GM21529 (cell line): ENCODE measurements at regions not wholly inside any gene's neighbourhood (a gene's known extent, or its start where the extent isn't known, plus 50 kb on each side); places are given as distances from the start of the nearest gene placed in this dataset.

ENCODE experiments used
- ATAC-seq: cut with Tn5 transposase; IDR thresholded peaks from one replicate; pipeline ENCODE4 v1.9.1; 2021; ENCODE audit not compliant: unreplicated experiment

DNA sequence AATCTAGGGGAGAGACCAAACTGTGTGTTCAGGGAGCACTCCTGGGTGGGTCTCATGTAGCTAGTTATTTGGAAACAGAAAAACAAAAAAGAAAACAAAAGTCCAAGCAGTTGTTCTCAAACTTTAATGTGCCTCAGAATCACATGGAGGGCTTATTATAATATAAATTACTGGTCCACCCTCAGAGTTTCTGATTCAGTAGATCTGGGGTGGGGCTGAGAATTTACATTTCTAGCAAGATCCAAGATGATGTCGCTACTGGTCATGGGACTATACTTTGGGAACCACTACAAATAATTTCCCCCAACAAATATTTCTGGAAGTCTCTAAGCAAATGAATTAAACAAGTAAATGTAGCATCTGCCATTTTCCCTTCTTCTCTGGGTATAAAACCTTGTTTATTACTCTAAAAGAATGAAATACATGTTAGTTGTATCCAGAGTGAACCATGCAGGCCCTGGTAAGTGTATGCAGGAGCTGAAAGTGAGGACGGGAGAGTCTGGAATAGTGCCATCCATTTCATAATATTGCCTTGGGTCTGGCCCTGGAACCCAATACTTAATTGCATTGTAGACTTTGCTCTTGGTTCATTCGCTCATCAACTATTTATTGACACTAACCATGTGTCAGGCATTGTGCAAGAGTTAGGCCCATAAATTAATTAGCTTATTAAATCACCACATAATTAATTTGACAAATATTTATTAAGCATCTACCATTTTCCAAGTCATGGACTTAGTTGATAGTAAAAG is 490.8 kb downstream of the EPM2A start:
- no peak for ATAC-seq

DNA sequence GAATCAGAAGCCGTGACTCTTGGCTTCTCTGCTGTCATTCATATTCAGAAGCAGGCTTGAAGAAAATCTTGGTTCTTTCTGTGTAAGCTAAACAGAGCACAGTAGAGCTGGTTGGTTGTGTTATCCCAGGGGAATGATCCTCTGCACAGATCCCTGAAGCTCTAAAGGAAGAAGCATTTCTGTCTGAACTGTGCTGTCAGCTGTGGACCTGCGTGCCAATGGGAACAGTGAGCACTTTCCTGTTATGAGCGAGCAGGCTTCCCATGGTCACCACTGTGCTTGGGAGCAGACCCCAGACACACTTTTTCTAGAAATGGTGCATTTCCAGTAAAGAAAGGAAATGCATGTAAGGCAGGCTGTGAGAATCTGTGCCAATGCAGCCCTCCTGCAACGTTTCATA is 490.2 kb downstream of the EPM2A start:
- ATAC-seq = no peak

DNA sequence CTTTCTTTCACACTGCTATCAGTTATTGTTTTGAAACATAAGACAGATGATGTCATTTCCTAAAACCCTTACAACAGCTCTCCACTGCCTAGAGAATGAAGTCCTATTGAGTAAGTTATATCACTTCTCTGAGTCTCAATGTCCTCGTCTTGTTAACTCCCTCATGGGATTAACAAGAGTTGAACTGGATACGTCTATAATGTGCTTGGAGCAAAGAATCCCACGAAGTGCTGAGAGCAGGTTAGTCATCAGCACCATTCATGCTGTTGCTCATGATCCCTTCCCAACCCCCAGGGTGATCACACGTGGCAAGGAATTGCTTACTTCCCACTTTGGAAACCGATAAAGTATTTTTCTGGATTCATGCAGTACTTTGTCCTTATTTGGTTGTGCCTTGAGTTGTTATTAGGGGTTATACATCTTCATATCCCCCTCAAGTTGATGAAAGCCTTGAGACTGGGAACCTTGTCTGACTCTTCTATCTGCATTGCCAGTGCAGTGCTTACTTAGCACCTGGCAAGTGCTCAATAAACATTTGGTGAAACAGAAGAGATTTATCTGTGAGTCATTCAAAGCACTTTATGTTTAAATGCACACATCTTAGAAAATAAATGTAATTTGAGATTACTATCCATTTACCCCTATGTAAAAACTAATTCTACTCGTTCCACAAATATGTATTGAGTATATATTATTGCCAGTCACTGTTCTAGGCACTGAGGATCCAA is 487.5 kb downstream of the EPM2A start:
- no peak for ATAC-seq

DNA sequence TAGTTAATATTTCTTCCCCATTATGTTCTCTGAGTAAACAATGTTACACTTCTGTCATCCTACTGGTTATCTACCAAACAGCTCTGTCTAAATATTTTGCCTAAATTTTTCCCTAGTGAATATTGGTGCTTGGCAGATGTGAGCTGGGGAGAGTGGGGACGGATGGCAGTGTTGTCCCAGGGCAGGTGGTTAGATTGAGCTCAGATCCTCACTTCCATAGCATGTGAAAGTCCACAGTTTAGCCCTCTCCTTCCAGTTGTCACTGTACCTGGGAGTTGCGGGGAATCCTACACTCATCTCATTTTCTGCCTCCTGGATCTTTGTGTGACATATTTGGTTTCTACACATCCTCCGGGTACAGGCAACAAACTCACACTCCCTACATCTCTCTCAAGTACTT is 484.9 kb downstream of the EPM2A start:
- ATAC-seq = no peak

DNA sequence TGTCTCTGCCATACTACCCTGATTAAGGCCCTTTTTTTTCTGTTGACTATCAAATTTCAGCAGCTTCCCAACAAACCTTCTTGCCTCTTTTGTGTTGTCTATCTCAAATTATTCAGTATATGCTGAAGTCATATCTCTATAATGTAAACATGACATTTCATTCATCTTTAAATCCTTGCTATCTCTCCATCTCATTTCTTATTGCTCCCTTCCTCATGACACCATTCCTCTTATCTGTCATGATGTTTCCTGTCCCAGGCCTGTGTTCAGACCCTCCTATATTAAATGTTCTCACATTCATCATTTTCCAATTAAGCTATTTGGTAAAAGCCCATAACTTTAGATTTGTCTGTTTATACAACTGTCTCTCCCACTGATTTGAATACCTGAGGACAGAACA is 482.6 kb downstream of the EPM2A start:
- ATAC-seq = no peak

DNA sequence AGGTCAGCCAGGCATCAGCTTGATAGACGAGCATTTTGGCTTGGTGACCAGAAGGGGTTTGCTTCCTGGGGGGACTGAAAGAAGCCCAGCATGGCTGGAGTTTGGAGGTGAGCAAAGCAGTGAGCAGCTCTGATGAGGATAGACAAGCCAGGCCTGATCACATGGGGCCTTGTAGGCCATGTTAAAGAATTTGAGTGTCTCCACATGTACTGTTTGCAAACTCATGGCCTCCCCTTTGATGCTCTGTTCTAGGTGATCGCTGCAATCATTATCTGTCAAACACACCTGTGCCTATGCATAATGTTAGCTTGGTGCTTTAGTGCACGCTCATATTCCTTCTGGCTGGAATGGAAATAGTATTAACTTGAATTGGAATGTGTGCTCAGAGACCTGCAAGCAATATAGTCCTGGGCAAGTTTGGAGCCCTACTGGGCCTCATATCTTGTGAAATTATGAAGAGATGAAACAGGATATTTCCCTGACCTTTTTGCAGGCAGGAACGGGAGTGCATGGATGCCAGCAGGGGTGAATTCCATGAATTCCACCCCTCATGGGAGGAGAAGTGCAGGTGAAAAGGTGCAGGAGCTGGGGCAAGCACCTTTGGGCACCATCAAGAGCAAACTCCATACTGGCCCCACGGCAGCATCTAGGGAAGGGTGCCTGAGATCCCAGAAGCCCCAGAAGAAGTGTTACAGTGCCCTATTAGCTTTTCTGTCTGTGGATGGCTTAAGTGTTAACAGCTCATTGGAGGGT is 480.5 kb downstream of the EPM2A start:
- no peak for ATAC-seq

DNA sequence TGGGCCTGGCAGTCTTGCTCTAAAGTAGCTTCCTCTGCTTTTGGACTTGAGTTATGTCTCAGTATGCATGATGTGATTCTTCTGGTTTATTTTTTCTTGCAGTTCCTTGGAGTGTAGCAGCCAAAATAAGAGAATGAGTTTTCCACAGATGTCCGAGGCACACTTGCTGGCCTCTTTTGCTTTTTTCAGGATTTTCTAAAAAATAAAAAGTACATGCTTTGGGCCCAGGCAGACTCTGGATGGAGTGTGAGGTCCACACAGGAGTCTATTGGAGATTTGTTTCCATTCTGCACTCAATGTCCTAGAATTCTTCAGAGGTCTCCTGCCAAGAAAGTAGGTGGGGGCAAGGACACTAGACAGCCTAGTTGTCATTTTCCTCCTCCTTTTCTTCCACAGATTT is 477.6 kb downstream of the EPM2A start:
- ATAC-seq = no peak

DNA sequence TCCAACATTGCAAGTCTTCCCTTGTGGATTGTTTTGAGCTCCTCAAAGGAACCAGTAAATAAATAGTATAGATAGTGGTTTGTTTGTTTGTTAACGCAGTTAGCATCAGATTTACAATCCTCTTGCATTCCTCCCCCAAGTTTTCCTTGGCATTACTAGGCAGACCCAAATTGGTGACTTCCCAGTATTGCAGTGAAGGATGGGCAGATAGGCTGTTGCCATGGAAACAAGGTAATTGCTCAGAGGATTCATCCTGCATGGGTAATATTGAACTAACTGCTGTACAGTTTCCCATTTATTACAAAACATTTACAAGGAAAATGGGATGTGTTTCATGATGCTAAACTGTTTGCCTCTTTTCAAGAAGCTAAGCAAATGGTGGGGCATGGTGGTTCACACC is 477.2 kb downstream of the EPM2A start:
- no peak for ATAC-seq

DNA sequence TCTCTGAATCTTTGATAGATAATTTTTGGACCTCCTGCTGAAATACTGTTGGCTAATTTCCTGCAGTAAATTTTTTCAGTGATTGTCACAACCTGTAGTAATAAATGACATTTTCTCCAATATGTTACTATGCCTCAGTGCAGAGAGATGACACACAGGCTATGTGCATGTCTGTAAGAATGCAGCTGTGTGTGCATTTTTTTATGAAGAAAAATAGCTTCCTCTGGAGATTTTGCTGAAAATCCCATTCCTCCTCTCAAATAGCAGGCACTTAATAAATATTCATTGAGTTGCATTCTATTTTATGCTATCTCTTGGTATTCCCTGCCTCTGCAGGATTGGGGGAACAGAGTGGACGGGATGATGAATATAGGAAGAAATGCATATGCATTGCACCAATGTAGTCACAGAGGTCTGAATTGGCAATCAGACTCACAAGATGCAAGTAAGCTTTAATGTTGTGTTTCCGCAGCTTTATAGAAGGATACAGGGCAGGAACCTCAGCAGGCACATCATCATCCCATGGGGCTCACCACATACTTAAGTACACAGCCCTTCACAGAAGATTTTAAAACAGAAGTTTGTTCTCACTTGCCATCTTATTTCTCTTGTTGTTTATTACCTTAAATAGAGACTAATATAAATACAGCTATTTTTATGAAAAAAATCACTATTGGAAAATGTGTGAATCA is 474.7 kb downstream of the EPM2A start:
- no peak for ATAC-seq

DNA sequence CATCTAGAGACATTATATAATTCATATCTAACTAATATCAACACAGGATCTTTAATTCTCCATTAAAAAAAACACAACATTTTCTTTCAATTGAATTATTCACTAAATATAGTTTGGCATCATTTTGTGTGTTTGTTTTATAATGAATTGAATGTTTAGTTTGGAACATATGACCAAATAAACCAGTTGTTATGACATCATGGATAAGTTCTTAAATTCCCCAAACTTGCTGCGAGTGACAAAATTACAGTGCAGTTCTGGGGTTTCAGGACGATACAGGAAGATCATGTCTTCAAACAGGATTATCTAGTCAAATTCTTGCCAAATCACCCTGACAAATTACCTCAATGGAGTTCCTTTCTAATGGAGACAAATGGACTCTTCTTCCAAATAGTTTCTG is 473.6 kb downstream of the EPM2A start:
- ATAC-seq = no peak

DNA sequence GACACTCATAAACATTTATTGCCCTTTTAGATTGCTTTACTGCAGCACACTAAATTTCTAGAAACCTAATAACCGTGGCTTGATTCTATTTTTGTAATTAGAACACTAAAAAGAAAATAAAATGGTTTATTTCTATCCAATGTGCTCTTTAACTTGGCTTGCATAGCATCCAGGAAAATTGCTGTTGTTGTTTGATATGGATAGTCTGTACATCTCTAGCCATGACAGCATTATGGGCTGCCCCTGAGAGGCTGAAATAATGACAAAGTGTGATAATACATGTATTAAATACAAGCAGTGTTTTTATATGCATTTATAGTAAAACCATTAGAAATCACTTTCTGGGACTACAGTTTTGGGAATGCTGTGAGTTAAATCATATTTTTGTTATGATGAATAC is 472.5 kb downstream of the EPM2A start:
- ATAC-seq = no peak

DNA sequence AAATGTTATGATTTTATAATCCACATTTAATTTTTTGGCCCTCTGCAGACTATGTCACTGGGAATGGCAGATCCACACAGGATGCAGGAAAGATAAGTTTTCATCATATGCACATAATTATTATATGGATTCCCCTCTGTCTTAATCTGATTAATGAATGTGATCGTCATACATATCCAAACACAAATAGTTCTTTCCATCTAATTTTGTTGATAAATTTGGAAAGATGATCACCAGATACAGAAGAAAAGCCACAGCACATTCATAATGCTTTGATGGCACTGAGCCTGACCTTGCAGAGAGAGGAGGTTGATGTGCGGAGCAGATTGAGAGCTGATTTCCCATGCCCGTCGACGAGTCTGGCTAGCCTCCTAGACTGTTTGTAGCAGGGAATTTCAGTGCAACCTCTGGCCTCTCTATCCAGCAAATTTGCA is 471.5 kb downstream of the EPM2A start:
- no peak for ATAC-seq

DNA sequence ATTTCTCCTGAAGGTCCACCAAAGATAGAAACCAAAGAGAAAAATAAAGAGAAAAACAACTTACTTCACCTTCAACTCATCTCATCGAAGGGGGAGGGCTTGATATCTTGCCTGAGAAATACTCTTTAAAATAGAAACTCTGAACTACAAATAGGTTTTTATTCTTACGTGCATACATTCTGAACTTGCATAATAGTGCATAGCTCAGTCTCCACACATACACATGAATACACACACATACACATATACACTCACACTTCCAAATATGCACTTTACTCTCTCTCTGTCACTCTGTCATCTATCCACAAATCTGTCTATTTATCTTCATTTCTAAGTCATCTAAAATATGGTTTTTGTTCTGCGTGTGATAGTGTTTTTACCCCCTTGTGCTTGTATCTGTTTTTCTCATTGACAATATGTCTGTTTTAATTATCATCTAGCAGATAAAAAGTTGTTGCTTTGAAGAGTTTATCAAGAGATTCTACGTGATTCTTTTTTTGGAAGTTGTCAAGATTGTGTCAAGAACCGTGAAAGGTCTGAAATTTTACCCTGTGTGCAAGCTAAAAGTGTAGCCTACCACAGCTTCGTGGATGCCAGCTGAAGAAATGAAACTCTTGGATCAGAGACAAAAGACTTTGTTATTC is 468.8 kb downstream of the EPM2A start:
- no peak for ATAC-seq

DNA sequence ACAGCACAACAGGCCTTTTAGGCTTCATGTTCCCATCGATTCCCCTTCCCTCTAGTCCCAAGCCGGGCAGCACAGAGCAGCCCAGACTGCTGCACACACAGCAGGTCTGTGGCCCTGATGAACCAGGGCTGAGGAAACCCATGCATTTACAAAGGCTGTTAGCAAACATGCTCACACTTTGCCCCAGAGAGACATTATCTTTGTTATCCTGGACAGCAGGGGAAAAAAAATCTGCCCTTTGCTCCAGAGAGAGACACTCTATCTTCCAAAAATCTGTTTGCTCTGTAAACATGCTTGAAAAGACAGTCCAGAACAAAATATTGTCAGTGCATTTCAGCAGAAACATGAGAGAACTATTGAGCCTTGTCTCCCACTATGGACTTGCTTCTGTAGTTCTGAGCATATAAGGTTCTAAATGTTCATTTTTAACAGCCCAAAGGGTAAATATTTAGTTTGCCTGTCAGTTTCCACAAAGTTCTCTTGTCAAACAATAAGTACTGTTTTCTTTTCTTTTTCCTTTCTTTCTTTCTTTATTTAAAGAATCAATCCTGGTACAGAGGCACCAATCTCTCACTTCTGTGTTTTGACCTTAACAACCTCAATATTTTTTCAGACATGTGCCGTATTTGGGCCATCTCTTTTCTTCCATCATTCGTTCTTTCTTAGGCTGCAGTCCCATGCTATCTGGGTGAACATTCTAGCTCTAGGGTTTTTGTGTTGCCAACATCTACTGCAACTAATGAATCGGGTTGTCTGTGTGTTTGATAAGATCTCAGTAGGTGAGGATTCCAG is 468.0 kb downstream of the EPM2A start:
- no peak for ATAC-seq

DNA sequence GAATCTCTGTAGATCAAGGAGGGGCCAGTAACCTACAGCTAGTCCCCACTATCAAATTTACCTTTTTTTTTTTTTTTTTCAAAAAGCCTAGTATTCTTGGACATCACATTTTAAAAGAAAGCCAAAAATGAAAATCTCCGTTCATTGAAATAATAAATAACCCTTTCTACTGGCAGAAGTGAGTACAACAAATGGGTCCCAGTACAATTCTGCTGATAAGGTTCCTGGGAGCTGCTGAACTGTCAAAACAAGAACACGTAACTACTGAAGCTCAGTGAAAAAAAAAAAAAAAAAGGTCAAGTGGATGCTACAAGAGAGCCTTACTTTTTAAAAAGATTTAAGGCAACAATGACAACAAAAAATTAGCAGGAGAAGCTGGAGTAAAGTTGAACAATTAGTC is 464.9 kb downstream of the EPM2A start:
- ATAC-seq = no peak

DNA sequence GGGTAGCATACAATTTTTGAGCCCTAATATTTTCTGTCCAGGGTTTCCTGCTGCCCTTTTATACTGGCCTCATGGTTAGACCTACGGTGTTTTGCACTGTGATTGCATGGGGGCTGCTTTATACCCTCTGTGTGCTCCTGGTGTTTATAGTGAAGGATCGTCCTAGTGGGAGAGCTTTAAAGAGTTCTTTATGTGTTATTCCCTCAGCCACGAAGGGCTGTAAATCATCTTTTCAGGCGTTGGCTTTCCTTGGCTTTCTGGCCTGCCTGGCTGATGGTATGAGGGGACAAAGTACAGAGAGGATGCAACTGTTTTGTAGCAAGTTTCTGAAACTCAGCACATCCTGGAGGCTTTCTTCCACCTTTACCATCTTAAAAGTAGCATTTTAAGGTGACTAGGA is 464.3 kb downstream of the EPM2A start:
- ATAC-seq = no peak

DNA sequence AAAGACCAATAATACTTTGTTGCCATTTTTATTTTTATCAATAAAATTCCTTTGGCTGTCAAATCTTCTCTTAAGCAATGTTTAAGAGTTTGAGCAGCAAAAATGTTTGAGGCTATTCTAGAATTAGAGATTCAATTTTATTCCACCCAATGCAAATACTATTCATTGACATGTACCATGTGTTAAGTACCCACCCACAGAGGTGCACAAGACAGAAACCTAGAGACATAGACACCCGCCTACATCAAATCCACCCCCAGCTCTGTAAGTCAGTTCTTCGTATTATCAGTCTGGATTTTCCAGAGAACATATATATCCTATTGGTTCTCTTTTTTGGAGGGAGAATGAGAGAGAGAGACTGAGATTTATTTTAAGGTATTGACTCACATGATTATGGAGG is 463.7 kb downstream of the EPM2A start:
- ATAC-seq = no peak

DNA sequence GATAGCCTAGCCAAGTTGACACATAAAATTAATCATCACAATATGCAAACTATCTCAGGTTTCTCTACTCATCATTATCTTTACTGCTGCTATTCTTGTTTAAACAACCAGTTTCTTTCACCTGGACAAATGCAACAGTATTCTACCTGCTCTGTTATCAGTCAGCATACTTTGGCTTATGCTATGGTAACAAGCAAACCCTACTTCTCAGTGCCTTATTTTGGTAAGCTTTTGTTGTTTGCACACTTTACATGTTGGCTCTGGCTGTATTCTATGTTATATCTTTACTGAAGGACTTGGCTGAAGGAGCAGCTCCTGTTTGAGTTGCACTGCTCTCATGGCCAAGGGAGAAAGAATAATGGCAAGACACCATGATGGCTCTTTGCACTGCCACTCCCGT is 463.1 kb downstream of the EPM2A start:
- ATAC-seq = no peak

DNA sequence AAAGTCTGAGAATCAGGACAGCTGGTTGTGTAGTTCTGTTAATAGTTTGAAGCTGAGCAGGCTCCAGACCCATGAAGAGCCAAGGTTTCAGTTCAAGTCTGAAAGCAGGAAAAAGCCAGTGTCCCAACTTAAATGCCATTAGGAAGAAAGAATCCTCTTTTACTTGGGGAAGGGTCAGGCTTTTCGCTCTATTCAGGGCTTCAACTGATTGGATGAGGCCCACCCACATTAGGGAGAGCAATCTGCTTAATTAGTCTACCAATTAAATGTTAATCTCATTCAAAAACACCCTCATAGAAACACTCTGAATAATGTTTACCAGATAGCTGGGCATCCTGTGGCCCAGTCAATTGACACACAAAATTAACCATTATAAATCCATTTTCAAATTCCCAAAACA is 462.2 kb downstream of the EPM2A start:
- no peak for ATAC-seq

DNA sequence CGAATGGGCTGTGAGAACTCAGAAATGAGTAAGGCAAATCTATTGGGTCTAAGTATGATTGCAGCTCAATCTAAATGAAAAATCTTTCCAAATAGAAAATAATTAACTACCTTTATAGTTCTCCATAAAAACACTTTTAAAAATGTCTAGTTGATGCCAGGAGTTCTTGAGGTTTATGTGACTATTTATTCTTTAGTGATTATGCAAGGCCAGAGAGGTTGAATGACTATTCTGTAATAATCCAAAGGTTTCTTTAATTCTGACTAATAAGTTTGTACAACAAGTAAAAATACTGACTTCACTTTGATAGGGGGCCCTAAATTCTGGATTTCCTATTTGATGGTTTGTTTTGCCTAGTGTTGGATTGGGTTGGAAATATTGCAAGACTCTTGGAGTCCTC is 461.2 kb downstream of the EPM2A start:
- ATAC-seq = no peak
